CMK (cell line): ENCODE measurements at regions not wholly inside any gene's neighbourhood (a gene's known extent, or its start where the extent isn't known, plus 50 kb on each side); places are given as distances from the start of the nearest gene placed in this dataset.

Experiments used
- DNase-seq: peaks from one replicate; pipeline ENCODE4 v3.0.0-alpha.2; 2010; ENCODE audit warnings: low read depth

DNA sequence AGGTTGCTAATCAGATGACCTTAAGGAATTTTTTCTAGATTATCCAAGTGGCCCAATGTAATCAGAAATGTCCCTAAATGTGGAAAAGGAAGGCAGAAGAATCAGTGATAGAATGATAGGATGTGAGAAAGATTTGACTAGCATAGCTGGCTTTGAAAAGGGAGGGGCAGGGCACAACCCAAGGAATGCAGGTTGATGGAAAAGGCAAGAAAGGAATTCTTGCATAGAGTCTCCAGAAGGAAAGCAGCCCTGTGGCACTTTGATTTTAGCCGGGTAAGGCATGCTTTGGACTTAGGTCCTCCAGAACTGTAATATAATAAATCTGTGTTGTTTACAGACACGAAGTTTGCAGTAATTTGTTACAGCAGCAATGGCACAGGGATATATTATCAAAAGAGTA, 375.7 kb upstream of the B3GALT2 start:
- DNase-seq = no peak

- no peak for DNase-seq
Observed at GRCh38 chr1:193558491-193559028, 372.1 kb upstream of the B3GALT2 start.

GRCh38 chr1:193555662-193556441, 369.4 kb upstream of the B3GALT2 start:
- DNase-seq = no peak

GRCh38 chr1:193553564-193553963, 367.2 kb upstream of the B3GALT2 start:
- no peak for DNase-seq

GRCh38 chr1:193552274-193552673, 365.9 kb upstream of the B3GALT2 start:
- DNase-seq = no peak

DNA sequence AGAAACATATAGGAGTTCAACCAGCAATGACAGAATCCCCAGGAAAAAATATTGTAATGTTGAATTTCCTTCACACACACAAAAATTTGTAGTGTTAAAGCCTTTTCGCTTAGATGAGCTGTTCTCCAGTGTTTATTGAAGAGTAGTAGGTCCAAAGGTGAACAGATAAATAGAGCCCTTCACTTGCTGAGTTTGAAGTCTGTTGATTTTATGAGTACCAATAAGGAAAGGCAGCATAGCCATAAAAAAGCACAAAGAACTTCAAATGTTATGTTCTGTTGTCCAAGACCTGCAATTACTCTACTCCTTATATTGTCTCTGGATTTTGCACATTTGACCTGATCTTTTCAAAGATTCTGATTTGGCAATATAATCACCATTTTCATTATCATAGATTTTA, 362.7 kb upstream of the B3GALT2 start:
- no peak for DNase-seq

GRCh38 chr1:193545171-193545570, 358.8 kb upstream of the B3GALT2 start:
- DNase-seq = no peak

- no peak for DNase-seq
Observed at GRCh38 chr1:193543259-193543658, 356.8 kb upstream of the B3GALT2 start.

- DNase-seq = no peak
Observed at GRCh38 chr1:193542690-193543089, 356.3 kb upstream of the B3GALT2 start.

- no peak for DNase-seq
Observed at GRCh38 chr1:193540511-193540910, 354.1 kb upstream of the B3GALT2 start.

GRCh38 chr1:193539731-193540459, 353.5 kb upstream of the B3GALT2 start:
- no peak for DNase-seq

DNA sequence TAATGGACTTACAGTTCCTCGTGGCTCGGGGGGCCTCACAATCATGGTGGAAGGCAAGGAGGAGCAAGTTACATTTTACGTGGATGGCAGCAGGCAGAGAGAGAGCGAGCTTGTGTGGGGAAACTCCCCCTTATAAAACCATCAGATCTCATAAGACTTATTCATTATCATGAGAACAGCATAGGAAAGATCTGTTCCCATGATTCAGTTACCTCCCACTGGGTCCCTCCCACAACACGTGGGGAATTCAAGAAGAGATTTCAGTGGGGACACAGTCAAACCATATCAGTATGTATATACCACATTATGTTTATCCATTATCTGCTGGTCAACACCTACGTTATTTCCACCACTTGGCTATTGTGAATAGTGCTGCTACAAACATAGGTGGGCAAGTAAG, 352.3 kb upstream of the B3GALT2 start:
- no peak for DNase-seq

DNA sequence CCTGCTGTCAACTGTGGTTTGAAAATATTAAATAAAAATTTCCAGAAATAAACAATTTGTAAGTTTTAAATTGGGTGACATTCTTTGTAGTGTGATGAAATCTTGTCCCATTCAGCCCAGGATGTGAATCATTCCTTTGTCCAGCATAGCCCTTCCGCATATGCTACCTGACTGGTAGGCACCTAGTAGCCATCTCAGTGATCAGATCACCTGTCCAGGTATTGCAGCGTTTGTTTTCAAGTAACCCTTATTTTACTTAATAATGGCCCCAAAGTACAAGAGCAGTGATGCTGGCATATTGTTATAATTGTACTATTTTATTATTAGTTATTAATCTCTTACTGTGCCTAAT, 351.6 kb upstream of the B3GALT2 start:
- DNase-seq = no peak

- no peak for DNase-seq
Observed at GRCh38 chr1:193537266-193538002, 351.0 kb upstream of the B3GALT2 start.

DNA sequence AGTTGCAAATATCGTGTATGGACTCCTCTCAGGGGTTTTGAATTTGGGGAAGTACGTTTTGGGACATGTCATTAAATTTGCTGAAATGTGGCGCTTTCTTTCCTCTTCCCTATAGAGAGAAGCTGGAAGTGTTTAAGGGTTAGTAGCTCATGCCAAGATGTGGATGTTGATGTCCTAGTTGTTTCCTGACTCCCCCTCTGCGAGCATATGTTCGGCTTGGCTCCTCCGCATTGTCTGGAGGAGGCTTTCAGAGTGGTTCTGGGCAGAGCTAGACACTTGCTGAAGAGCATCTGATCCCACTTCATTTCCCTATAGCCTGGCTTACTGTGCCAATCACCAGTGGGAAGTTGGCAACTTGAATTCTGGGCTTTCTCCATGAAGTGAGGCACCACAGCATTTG, 347.4 kb upstream of the B3GALT2 start:
- DNase-seq = no peak

DNA sequence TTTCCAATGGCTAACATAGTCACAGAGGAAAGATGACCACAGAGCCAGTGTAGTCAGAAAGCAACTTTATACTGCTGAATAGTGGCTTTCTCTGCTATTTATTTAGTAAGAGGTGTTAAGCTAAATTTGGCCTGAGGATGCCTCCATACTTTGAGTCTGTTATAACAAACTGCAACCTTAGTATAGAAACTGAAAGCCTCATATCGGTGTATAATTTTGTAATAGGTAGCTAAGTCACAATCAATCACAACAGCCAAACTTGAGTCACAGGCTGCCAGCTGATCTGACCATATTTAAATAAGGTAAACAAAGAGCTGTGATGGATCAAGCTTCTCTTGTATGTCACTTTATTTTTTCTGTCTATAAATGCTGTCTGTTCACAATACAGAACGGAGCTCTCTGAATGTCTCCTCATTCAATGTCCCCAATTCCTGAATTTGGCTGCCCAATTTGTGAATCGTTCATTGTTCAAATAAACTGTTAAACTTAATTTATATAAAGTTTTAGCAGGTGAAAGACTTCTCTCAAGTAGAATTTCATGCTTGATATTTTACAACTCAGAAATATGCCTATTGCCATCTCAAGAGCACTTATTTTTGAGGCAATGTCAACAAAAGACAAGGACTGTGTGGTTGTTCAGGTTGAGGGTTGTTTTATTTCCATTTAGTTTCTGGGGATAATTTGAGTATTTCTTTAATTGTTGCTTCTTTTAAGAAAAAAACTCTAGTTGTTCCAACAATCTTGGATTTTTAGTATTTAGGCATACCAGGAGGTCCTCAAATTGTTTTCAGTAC, 339.7 kb upstream of the B3GALT2 start:
- DNase-seq = no peak

DNA sequence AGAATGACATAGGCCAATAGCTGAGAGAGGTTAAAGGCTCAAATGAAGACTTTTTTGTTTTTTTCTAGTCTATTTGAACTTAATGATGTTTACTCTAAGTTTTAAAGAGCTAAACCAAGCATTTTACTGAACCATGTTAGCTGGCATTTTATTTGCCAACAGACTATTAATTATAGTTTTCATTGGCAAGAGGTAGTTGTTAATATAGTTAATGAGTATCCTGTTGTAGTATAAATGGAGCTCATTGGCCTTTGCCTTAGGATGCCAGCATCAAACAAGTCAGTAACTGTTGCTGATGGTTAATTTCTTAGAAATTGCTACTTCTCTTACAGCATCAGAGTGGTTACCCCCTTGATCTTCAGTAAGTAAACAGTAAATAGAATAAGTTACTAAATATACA, 339.0 kb upstream of the B3GALT2 start:
- DNase-seq = no peak

- DNase-seq = no peak
Observed at GRCh38 chr1:193524616-193525015, 338.2 kb upstream of the B3GALT2 start.

GRCh38 chr1:193524021-193524420, 337.6 kb upstream of the B3GALT2 start:
- DNase-seq = no peak

DNA sequence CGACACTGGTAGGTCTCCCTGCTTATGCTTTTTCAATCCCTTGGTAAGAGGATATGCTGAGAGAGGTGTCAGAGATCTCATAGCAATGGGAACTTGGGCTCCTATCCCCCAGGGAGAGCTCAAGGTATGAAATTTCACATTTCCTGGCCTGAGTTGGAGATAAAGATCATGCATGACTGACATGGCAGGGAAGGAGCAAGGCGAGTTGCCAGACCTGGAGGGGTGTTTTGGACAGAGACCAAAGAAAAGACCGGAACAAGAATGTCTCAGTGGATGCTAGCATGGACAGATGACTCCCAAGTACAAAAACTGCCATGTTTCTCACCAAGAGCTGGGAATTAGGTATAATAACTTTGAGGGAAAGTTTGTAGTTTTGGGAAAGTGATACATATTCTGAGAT, 334.1 kb upstream of the B3GALT2 start:
- DNase-seq = no peak

DNA sequence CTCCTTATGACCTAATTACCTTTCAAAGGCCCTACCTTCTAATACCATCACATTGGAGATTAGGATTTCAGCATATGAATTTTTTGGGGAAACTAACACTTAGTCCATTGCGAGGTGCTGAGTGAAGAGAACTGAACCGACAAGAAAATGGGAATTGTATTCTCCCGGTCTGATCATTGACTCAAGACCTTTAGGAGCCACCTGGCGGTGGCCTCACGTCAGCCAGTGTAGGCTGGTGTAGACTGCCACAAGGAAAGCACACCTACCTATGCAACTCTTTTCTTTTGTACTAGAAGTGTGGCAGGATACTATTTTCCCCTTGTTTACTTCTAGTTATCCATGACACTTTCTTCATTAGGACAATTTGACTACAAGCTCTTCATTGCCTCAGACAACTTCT, 333.5 kb upstream of the B3GALT2 start:
- DNase-seq = no peak
